H9 (cell line): ENCODE measurements at regions not wholly inside any gene's neighbourhood (a gene's known extent, or its start where the extent isn't known, plus 50 kb on each side); places are given as distances from the start of the nearest gene placed in this dataset.

Experiments
- DNase-seq: peaks from one replicate; pipeline ENCODE4 v3.0.0-alpha.2; 2017
- H2AFZ ChIP-seq: one replicate; pipeline ENCODE4 v1.6.1; 2013; ENCODE audit warnings: mild to moderate bottlenecking, low read length, control low read depth, moderate library complexity
- H2AK5ac ChIP-seq: 2 replicates; pipeline ENCODE4 v1.6.1; 2013; ENCODE audit warnings: low read length, control low read depth, mixed read lengths; ENCODE audit not compliant: insufficient read length
- H2BK120ac ChIP-seq: one replicate; pipeline ENCODE4 v1.6.1; 2013; ENCODE audit warnings: low read depth, mild to moderate bottlenecking, low read length, control low read depth, inconsistent platforms; ENCODE audit not compliant: poor library complexity, severe bottlenecking
- H2BK12ac ChIP-seq: 2 replicates; pipeline ENCODE4 v1.6.1; 2013; ENCODE audit warnings: low read length, control low read depth, mixed read lengths, low read depth; ENCODE audit not compliant: insufficient read length
- H2BK15ac ChIP-seq: 2 replicates; pipeline ENCODE4 v1.6.1; 2013; ENCODE audit warnings: low read depth, low read length, control low read depth
- H2BK20ac ChIP-seq: one replicate; pipeline ENCODE4 v1.6.1; 2013; ENCODE audit warnings: low read depth, mild to moderate bottlenecking, low read length, control low read depth, inconsistent platforms; ENCODE audit not compliant: poor library complexity, severe bottlenecking
- H2BK5ac ChIP-seq: 2 replicates; pipeline ENCODE4 v1.6.1; 2013; ENCODE audit warnings: low read length, control low read depth, mixed read lengths; ENCODE audit not compliant: insufficient read length
- H3K14ac ChIP-seq: 2 replicates; pipeline ENCODE4 v1.6.1; 2013; ENCODE audit warnings: low read length, control low read depth; ENCODE audit not compliant: insufficient read depth
- H3K18ac ChIP-seq: 2 replicates; pipeline ENCODE4 v1.6.1; 2013; ENCODE audit warnings: low read depth, mild to moderate bottlenecking, mixed read lengths, low read length, control low read depth; ENCODE audit not compliant: insufficient read length
- H3K23ac ChIP-seq: 2 replicates; pipeline ENCODE4 v1.6.1; 2013; ENCODE audit warnings: low read length, control low read depth, mixed read lengths, low read depth; ENCODE audit not compliant: insufficient read length
- H3K23me2 ChIP-seq: 2 replicates; pipeline ENCODE4 v1.6.1; 2013; ENCODE audit warnings: low read depth, mild to moderate bottlenecking, mixed read lengths, low read length, control low read depth; ENCODE audit not compliant: insufficient read length, poor library complexity, severe bottlenecking
- H3K27ac ChIP-seq: 2 replicates; pipeline ENCODE4 v1.5.1; 2013; ENCODE audit warnings: low read length, control low read depth, mixed read lengths, low read depth; ENCODE audit not compliant: insufficient read length
- H3K27me3 ChIP-seq: 2 replicates; pipeline ENCODE4 v1.6.1; 2013; ENCODE audit warnings: low read length, control low read depth, inconsistent platforms; ENCODE audit not compliant: insufficient read depth
- H3K4ac ChIP-seq: 2 replicates; pipeline ENCODE4 v1.6.1; 2013; ENCODE audit warnings: low read depth, mild to moderate bottlenecking, control low read depth, inconsistent platforms, low read length, moderate library complexity
- H3K4me1 ChIP-seq: 2 replicates; pipeline ENCODE4 v1.6.1; 2013; ENCODE audit warnings: low read length, control low read depth, inconsistent platforms; ENCODE audit not compliant: insufficient read depth
- H3K4me2 ChIP-seq: 2 replicates; pipeline ENCODE4 v1.6.1; 2013; ENCODE audit warnings: low read length, control low read depth, mixed read lengths; ENCODE audit not compliant: insufficient read length, insufficient read depth
- H3K56ac ChIP-seq: 2 replicates; pipeline ENCODE4 v1.6.1; 2013; ENCODE audit warnings: low read depth, mild to moderate bottlenecking, mixed read lengths, low read length, control low read depth; ENCODE audit not compliant: insufficient read length
- H3K79me1 ChIP-seq: 2 replicates; pipeline ENCODE4 v1.6.1; 2013; ENCODE audit warnings: low read depth, mild to moderate bottlenecking, moderate library complexity, low read length, control low read depth, inconsistent platforms; ENCODE audit not compliant: insufficient read depth, poor library complexity, severe bottlenecking
- H3K79me2 ChIP-seq: 2 replicates; pipeline ENCODE4 v1.6.1; 2013; ENCODE audit warnings: low read length, control low read depth, inconsistent platforms; ENCODE audit not compliant: insufficient read depth
- H3K9ac ChIP-seq: 2 replicates; pipeline ENCODE4 v1.6.1; 2013; ENCODE audit warnings: low read length, control low read depth, mixed read lengths; ENCODE audit not compliant: insufficient read length; ENCODE audit errors: extremely low read depth
- H3K9me3 ChIP-seq: one replicate; pipeline ENCODE4 v1.6.1; 2013; ENCODE audit warnings: low read depth, low read length, inconsistent platforms; ENCODE audit not compliant: control insufficient read depth
- H3T11ph ChIP-seq: one replicate; pipeline ENCODE4 v1.6.1; 2013; ENCODE audit warnings: mild to moderate bottlenecking, low read length, control low read depth, inconsistent platforms
- H4K20me1 ChIP-seq: one replicate; pipeline ENCODE4 v1.6.1; 2013; ENCODE audit not compliant: control insufficient read depth, insufficient read length, insufficient read depth
- H4K5ac ChIP-seq: 2 replicates; pipeline ENCODE4 v1.6.1; 2013; ENCODE audit warnings: low read depth, mild to moderate bottlenecking, mixed read lengths, low read length, control low read depth; ENCODE audit not compliant: insufficient read length
- H4K8ac ChIP-seq: replicated peaks from 2 replicates; pipeline ENCODE4 v1.6.1; 2013; ENCODE audit warnings: low read length, control low read depth, mixed read lengths, low read depth; ENCODE audit not compliant: insufficient read length
- H4K91ac ChIP-seq: 2 replicates; pipeline ENCODE4 v1.6.1; 2013; ENCODE audit warnings: low read depth, mild to moderate bottlenecking, moderate library complexity, mixed read lengths, low read length, control low read depth; ENCODE audit not compliant: insufficient read length
- H3K27ac Mint-ChIP-seq, 3 experiments: 2 replicates in 2 of 3; 3 replicates in 1 of 3; pipeline ENCODE4 v1.8.0; 2020 to 2021; ENCODE audit warnings: mixed read lengths in 3 of 3, mild to moderate bottlenecking in 1 of 3, moderate library complexity in 1 of 3
- H3K27me3 Mint-ChIP-seq: 2 replicates; pipeline ENCODE4 v1.8.0; 2021; ENCODE audit warnings: low read depth, mild to moderate bottlenecking, moderate library complexity, mixed read lengths
- H3K36me3 Mint-ChIP-seq, 3 experiments: 2 replicates in 2 of 3; 3 replicates in 1 of 3; pipeline ENCODE4 v1.8.0; 2020 to 2021; ENCODE audit warnings: low read depth in 3 of 3, mixed read lengths in 3 of 3; ENCODE audit not compliant: insufficient read depth in 1 of 3
- H3K4me1 Mint-ChIP-seq, 2 experiments: 2 replicates each; pipeline ENCODE4 v1.8.0; 2020; ENCODE audit warnings: mixed read lengths in 2 of 2
- H3K4me3 Mint-ChIP-seq, 2 experiments: 2 replicates in 1 of 2; 3 replicates in 1 of 2; pipeline ENCODE4 v1.8.0; 2020 to 2021; ENCODE audit warnings: mild to moderate bottlenecking in 2 of 2, mixed read lengths in 2 of 2, moderate library complexity in 1 of 2
- H3K9me3 Mint-ChIP-seq, 2 experiments: 2 replicates in 1 of 2; 3 replicates in 1 of 2; pipeline ENCODE4 v1.8.0; 2020; ENCODE audit warnings: mild to moderate bottlenecking in 2 of 2, mixed read lengths in 2 of 2, moderate library complexity in 1 of 2
- CTCF ChIP-seq: fragments of 200-600 bp; sonication (generic); conservative IDR thresholded peaks from 3 replicates; pipeline ENCODE4 v1.8.0; 2021; ENCODE audit warnings: antibody characterized with exemption, mild to moderate bottlenecking
- WGBS: extraction: QIAGEN DNeasy Blood & Tissue Kit; methylation state at CpG from one replicate; pipeline ENCODE4 v1.1.7; 2013; ENCODE audit warnings: missing lambda C conversion rate, low lambda C conversion rate, mixed read lengths; ENCODE audit not compliant: insufficient read length; ENCODE audit errors: extremely low coverage; 5-methylcytosine and 5-hydroxymethylcytosine counted together

DNA sequence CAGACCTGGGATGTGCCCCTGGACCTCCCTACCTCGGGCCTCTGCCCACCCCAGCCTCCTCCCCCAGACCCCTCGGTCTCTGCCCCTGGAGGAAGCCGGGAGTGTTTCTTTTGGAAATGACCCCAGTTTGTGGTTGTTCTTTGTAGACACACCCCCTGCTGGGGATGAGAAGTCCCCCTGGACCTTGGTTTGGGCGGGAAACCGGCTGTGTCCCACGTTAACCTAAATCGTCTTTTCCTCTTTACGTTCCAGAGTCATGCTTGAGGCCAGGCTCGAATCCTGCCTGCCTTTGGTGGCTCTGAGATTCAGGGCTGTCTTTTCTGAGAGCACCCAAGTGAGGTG, 116.6 kb downstream of the METRNL start:
- DNase-seq, result no peak
- no peak overlapping the region for H3T11ph ChIP-seq
- H4K91ac ChIP-seq, result no peak overlapping the region
- H3K27me3 ChIP-seq, result no peaks in the 10 kb centered on the region
- WGBS, result no CpG with 5 or more reads among the region's 9 CpGs
- no peak overlapping the region for H2AK5ac ChIP-seq
- H3K4me1 ChIP-seq, result no peaks in the 10 kb centered on the region
- Mint-ChIP-seq H3K9me3 (peaks cover 35 to 67% of the 10 kb centered on the region in 2 experiments), H3K27ac (no peak overlapping the region), H3K27me3 (no peaks in the 10 kb centered on the region; the same call in 1 of the 2 replicates), H3K36me3 (peaks cover 0 to 5% (median 2%) of the 10 kb centered on the region in 3 experiments; a peak in 3 of 7 replicates), H3K4me1 (no peaks in the 10 kb centered on the region), H3K4me3 (no peak overlapping the region)
- no peak overlapping the region for H3K4ac ChIP-seq
- no peak overlapping the region for H3K27ac ChIP-seq
- no peaks in the 10 kb centered on the region for H3K79me1 ChIP-seq
- no peaks in the 10 kb centered on the region for H3K79me2 ChIP-seq
- no peak overlapping the region for H3K18ac ChIP-seq
- no peaks in the 10 kb centered on the region for H4K20me1 ChIP-seq
- no peak overlapping the region for H3K9ac ChIP-seq
- H2BK120ac ChIP-seq, result no peak overlapping the region
- H4K5ac ChIP-seq, result no peak overlapping the region
- no peaks in the 10 kb centered on the region for H3K9me3 ChIP-seq
- H2BK15ac ChIP-seq, result no peak overlapping the region
- no peak overlapping the region for H3K14ac ChIP-seq
- H2BK5ac ChIP-seq, result no peak overlapping the region
- no peak overlapping the region for H3K4me2 ChIP-seq
- H4K8ac ChIP-seq, result no peak overlapping the region
- no peak overlapping the region for H3K23ac ChIP-seq
- H2BK20ac ChIP-seq, result no peak overlapping the region
- H2AFZ ChIP-seq, result no peak overlapping the region
- H2BK12ac ChIP-seq, result no peak overlapping the region
- no peak for TF ChIP-seq CTCF
- no peaks in the 10 kb centered on the region for H3K23me2 ChIP-seq
- no peak overlapping the region for H3K56ac ChIP-seq
